HUES6 (cell line): ENCODE measurements at regions not wholly inside any gene's neighbourhood (a gene's known extent, or its start where the extent isn't known, plus 50 kb on each side); places are given as distances from the start of the nearest gene placed in this dataset.
"Not testable (repeated sequence)": the region's sequence is repeated elsewhere in the genome, so short reads cannot be mapped to it uniquely, and the experiment has no call there.

Experiments used
- H3K27ac ChIP-seq: 2 replicates; pipeline ENCODE4 v1.7.0; 2013; ENCODE audit warnings: low read depth, mild to moderate bottlenecking, low read length, inconsistent platforms
- H3K27me3 ChIP-seq: 2 replicates; pipeline ENCODE4 v1.6.1; 2013; ENCODE audit warnings: low read length; ENCODE audit not compliant: control insufficient read depth, insufficient read depth
- H3K36me3 ChIP-seq: 2 replicates; pipeline ENCODE4 v1.6.1; 2013; ENCODE audit warnings: low read length; ENCODE audit not compliant: control insufficient read depth, insufficient read depth
- H3K4me1 ChIP-seq: 2 replicates; pipeline ENCODE4 v1.6.1; 2013; ENCODE audit warnings: low read length; ENCODE audit not compliant: control insufficient read depth, insufficient read depth
- H3K4me3 ChIP-seq: 2 replicates; pipeline ENCODE4 v1.5.1; 2013; ENCODE audit warnings: low read depth, low read length
- H3K9ac ChIP-seq: one replicate; pipeline ENCODE4 v1.6.1; 2013; ENCODE audit warnings: mild to moderate bottlenecking, low read length
- H3K9me3 ChIP-seq: 2 replicates; pipeline ENCODE4 v1.6.1; 2013; ENCODE audit warnings: low read depth, low read length; ENCODE audit not compliant: control insufficient read depth, insufficient read depth

- no peaks in the 10 kb centered on the region for H3K36me3 ChIP-seq
- H3K9ac ChIP-seq, result no peak overlapping the region
- no peak overlapping the region for H3K4me3 ChIP-seq
- H3K4me1 ChIP-seq, result peaks cover 14% of the 10 kb centered on the region
- no peaks in the 10 kb centered on the region for H3K9me3 ChIP-seq
- no peak overlapping the region for H3K27ac ChIP-seq
- no peaks in the 10 kb centered on the region for H3K27me3 ChIP-seq
These were observed 706.3 kb downstream of the TFAP2A start for GRCh38 chr6:9708600-9708999.

DNA sequence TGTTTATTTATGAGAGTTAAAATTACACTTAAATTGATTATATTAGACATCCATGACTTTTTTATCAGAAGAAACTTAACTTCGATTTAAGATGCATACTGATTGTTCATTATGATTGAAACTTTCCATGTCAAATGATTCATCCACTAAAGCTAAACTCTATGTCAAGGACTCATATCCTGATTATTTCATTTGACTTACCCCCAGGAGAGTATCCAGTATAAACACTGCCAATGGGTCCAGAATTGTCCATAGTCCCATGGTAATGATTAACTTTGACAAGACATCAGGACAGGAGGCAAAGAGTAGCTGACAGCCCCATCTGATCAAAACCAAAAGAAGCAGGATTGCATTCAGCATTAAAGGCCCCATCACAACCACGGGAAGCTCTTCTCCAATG is 709.9 kb downstream of the TFAP2A start:
- no peak overlapping the region for H3K9ac ChIP-seq
- no peaks in the 10 kb centered on the region for H3K9me3 ChIP-seq
- H3K27me3 ChIP-seq, result no peaks in the 10 kb centered on the region
- H3K4me3 ChIP-seq, result no peak overlapping the region
- H3K36me3 ChIP-seq, result no peaks in the 10 kb centered on the region
- H3K4me1 ChIP-seq, result no peaks in the 10 kb centered on the region
- H3K27ac ChIP-seq, result no peak overlapping the region

GRCh38 chr6:9702914-9703313 is 712.0 kb downstream of the TFAP2A start:
- no peaks in the 10 kb centered on the region for H3K27me3 ChIP-seq
- H3K4me3 ChIP-seq, result no peak overlapping the region
- no peak overlapping the region for H3K27ac ChIP-seq

DNA sequence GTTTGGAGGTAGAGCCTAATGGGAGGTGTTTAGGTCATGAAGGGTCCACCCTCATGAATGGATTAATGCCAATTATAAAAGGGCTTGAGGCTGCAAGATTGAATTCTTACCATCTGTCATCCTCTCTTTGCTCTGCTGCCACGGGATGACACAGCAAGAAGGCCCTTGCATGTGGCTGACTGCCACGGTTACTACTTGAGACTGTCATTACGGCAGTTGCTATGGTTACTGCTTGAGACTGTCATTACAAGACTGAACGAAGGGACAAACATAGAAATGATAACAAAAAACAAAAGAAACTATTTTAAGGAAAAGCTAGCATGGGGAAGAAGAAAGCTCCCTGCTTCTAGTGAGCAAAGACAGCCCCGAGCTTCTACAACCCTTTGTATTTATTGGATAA is 715.0 kb downstream of the TFAP2A start:
- no peaks in the 10 kb centered on the region for H3K9me3 ChIP-seq
- no peaks in the 10 kb centered on the region for H3K4me1 ChIP-seq
- no peak overlapping the region for H3K9ac ChIP-seq
- H3K36me3 ChIP-seq, result no peaks in the 10 kb centered on the region
- no peaks in the 10 kb centered on the region for H3K27me3 ChIP-seq
- no peak overlapping the region for H3K4me3 ChIP-seq
- H3K27ac ChIP-seq, result no peak overlapping the region

More at GRCh38 chr6:9702914-9703313, 712.0 kb downstream of the TFAP2A start:
- H3K9ac ChIP-seq, result no peak overlapping the region
- H3K4me1 ChIP-seq, result no peaks in the 10 kb centered on the region
- H3K36me3 ChIP-seq, result no peaks in the 10 kb centered on the region
- H3K9me3 ChIP-seq, result no peaks in the 10 kb centered on the region

- Histone ChIP-seq H3K36me3 (no peaks in the 10 kb centered on the region), H3K4me3 (no peak overlapping the region), H3K9me3 (no peaks in the 10 kb centered on the region), H3K4me1 (no peaks in the 10 kb centered on the region), H3K27ac (no peak overlapping the region), H3K9ac (no peak overlapping the region), H3K27me3 (no peaks in the 10 kb centered on the region)
These were observed 717.5 kb downstream of the TFAP2A start for GRCh38 chr6:9697263-9697931.

DNA sequence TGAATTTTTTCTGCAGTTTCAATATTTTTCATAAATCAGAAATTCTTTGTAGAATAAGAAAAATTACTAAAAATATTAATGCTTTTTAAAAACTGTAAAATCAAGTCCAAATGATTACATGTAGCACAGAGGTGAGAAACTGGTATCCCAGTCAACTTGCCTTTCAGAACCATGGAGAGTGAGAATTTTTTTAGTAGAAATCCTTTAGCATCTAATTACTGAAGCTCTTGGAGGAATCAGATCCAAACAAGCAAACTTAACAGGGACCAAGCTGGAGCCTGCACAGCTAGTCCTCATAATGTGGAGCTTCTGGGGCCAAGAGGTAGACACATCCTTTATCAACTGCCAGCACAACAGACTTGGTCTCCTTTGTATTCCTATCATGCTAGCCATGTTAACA is 724.5 kb downstream of the TFAP2A start:
- Histone ChIP-seq H3K4me1 (no peaks in the 10 kb centered on the region), H3K9me3 (no peaks in the 10 kb centered on the region), H3K4me3 (no peak overlapping the region), H3K36me3 (no peaks in the 10 kb centered on the region), H3K9ac (no peak overlapping the region), H3K27ac (no peak overlapping the region), H3K27me3 (no peaks in the 10 kb centered on the region)

DNA sequence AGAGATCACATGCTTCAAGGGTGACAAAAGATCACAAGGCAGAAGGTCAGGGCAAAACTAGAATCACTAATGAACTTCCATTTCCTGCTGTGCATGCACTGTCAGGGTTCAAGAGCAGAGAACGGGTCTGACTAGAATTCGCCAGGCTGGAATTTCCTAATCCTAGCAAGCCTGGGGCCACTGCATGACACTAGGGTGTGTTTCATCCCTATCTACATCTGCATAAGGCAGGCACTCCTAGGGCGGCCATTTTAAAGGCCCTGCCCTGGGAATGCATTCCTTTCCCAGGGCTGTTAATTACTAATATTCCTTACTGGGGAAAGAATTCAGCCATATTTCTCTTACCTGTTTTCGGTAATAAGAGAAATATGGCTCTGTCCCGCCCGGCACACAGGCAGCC is 734.1 kb downstream of the TFAP2A start:
- H3K36me3 ChIP-seq, H3K27ac ChIP-seq, H3K27me3 ChIP-seq, H3K4me1 ChIP-seq, H3K9ac ChIP-seq, H3K4me3 ChIP-seq: not testable (repeated sequence)
- H3K9me3 ChIP-seq, result peaks cover 11% of the 10 kb centered on the region; the same call in 1 of the 2 replicates

GRCh38 chr6:9675122-9675521 is 739.8 kb downstream of the TFAP2A start:
- Histone ChIP-seq H3K9ac (no peak overlapping the region), H3K4me3 (no peak overlapping the region), H3K9me3 (peaks cover 4% of the 10 kb centered on the region; the same call in 1 of the 2 replicates), H3K4me1 (no peaks in the 10 kb centered on the region), H3K36me3 (no peaks in the 10 kb centered on the region), H3K27ac (no peak overlapping the region), H3K27me3 (no peaks in the 10 kb centered on the region)

DNA sequence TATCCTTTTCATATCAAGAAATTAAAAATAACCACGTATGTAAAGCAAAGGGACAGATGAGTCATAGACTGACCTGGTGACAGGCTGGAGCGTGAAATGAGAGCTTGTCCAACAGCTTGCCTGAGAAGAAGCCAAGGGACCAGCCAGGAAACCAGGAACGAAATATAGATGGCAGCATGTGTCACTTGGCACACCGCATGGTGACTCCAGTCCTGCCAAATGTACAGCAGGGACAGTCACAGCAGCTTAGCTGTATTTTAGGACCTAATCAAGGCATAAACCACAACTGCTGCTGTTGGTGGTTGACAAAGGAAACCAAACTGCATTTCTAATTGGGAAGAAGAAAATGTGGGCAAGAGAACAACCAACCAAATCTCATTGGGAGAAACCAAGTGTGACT is 755.0 kb downstream of the TFAP2A start:
- H3K4me3 ChIP-seq, result no peak overlapping the region
- H3K27me3 ChIP-seq, result no peaks in the 10 kb centered on the region
- H3K9ac ChIP-seq, result no peak overlapping the region
- H3K9me3 ChIP-seq, result no peaks in the 10 kb centered on the region
- H3K27ac ChIP-seq, result no peak overlapping the region
- H3K4me1 ChIP-seq, result no peaks in the 10 kb centered on the region
- no peaks in the 10 kb centered on the region for H3K36me3 ChIP-seq

GRCh38 chr6:9657994-9658393 is 756.9 kb downstream of the TFAP2A start:
- Histone ChIP-seq H3K36me3 (no peaks in the 10 kb centered on the region), H3K27ac (no peak overlapping the region), H3K4me3 (no peak overlapping the region), H3K9me3 (no peaks in the 10 kb centered on the region), H3K27me3 (no peaks in the 10 kb centered on the region), H3K4me1 (no peaks in the 10 kb centered on the region), H3K9ac (no peak overlapping the region)

DNA sequence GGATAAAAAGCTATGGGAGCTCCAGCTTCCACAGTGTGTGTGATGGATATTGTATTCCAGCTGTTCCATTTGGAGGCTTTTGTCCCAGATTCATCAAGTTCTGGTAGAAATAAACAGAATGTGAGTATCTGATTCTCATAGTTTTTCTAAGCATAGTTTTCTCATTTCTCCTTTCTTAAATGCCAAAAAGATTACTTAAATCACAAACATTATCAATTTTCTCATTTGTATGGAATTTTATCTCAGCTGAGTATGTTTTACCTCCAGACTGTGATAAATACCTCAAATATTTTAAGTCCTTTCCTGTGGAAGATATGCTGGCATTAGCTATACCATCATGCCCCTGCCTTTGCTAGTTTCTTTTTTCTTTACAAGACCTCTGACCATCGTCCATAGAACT is 767.3 kb downstream of the TFAP2A start:
- Histone ChIP-seq H3K9me3 (no peaks in the 10 kb centered on the region), H3K27me3 (no peaks in the 10 kb centered on the region), H3K4me1 (no peaks in the 10 kb centered on the region), H3K36me3 (no peaks in the 10 kb centered on the region), H3K9ac (no peak overlapping the region), H3K27ac (no peak overlapping the region), H3K4me3 (no peak overlapping the region)

DNA sequence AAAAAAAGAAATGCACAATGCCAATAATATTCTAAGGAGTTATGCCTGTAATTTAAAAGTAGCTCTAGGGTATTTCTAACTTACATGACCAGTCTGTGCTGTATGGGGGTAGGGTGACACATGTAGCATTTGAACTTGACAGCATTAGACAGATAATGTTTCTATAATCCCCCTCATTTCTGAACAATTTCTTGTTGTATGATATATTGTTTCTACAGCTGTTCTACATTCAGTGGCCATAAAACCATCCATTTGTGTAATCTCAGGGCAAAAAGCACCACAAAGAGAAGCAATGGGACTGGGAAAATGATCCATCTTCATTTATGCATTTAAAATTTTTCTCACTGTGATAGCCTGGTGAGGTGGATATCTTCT is 767.8 kb downstream of the TFAP2A start:
- Histone ChIP-seq H3K27me3 (no peaks in the 10 kb centered on the region), H3K27ac (no peak overlapping the region), H3K4me1 (no peaks in the 10 kb centered on the region), H3K4me3 (no peak overlapping the region), H3K36me3 (no peaks in the 10 kb centered on the region), H3K9me3 (no peaks in the 10 kb centered on the region), H3K9ac (no peak overlapping the region)
